ENCODE measurements at regions not wholly inside any gene's neighbourhood (a gene's known extent, or its start where the extent isn't known, plus 50 kb on each side); places are given as distances from the start of the nearest gene placed in this dataset.

DNA sequence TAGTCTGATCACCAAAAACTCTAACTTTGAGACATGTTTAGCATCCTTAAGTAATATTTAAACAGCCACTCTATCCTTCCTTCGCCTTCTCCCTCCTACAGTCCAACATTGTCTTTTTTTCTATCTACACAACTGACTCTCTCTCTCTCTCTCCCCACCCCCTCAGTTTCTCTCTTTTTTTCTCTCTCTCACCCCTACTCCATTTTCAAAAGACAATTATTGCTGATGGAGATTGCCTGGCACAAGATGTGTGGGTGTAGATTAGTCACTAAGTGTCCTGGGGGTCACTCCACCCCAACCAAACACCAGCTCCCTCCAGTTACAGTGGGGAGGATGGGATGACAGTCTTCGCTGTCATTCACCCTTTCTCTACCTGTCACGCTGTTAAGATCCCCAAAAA, 94.5 kb upstream of the NFIA start:
- DNase-seq (ENCODE audit: low read depth in 2 of 2), result no peak

GRCh38 chr1:60984062-60984799, 98.1 kb upstream of the NFIA start:
- peak; percentile 80 to 82 for DNase-seq (ENCODE audit: low read depth in 2 of 2)

DNA sequence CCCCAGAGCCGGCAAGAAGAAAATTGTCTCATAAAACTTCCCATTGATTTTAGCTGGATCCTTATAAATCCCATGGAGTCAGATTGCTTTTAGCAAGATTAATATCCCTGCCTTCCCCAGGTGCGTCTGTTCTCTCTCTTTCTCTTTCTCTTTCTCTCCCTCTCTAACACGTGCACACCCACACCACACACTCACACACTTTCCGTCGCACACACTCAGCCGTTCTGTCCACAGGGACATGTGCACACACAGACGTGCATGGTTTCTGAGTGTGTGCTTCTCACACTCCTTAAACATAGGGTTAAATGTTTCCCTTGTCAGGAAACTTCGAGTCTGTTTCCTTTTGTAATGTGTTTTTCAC, 98.7 kb upstream of the NFIA start:
- no peak for DNase-seq (ENCODE audit: low read depth in 2 of 2)

DNA sequence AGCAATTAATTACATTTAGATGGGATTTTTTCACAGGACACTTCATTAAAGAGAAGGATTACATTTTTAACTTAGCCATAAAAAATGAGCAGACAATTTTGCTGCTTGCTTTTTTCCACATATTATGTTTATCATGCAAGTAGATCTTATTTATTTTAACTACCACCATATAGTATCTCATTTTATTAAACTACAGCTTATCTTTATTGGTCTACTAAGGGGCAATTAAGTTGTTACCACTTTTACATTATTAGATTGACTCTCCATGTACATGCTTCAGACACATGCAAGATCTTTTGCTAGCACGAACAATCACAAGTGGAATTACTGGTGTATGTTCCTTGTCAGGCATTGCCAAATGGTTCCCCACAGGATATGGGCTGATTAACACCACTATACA, 99.8 kb upstream of the NFIA start:
- DNase-seq (ENCODE audit: low read depth in 2 of 2), result no peak

GRCh38 chr1:60981357-60981756, 101.0 kb upstream of the NFIA start:
- no peak for DNase-seq (ENCODE audit: low read depth in 2 of 2)

DNA sequence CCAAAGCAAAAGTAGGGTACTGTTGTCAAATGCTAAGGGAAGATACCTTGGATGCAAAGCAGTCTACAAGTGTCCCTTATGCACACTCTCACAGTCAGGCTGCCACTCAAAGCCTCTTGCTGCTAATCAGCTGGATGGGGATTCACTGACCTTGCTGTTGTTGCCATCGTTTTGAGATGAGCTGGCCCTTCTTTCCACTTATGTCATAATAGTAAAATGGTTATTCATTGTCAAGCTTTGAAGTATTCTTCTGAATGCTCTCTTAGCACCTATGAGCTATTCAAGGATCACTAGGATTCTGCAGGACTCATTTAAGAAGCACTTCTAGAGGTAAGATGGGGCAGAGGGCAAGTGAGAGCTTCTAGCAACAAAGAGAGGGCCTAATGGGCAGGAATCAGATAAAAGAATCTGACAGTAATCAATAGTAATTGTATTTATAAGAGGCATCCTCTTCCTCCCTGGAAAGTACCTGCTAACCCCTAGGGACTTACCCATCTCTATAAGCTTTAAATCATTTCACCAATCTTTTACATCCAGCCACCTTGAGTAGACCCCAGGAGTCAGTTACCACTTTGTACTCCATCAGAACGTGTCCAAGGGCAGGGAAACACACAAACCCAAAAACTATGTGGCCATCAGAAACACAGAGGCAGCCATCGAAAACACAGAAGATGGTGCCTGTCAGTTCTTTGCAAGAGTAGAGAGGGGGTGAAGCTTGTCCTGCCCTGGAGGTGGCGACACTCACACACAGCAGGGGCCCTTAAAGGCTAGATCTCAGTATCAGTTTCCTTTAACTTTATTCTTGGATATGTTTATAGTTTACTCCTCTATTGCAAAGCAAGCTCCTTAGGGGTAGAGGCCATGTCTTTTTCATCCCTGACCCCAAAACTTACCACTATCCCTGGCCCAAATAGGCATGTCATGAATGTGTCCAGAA, 103.7 kb upstream of the NFIA start:
- peak; percentile 33 to 60 for DNase-seq (ENCODE audit: low read depth in 2 of 2)

DNA sequence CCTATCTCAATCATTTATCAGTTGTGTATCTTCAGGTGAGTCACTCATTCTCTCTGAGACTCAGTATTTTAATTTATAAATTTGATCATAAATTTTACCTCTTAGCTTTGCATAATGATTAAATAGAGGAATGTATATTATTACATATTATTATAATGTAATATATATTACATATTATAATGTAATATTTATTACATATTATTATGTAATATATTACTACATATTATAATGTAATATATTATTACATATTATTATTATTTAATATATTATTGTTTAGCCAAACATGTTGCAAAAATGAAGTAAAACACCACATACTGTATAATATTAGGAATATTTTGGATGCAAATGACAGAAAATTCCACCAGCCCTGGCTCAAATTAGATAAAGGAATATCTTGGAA, 104.7 kb upstream of the NFIA start:
- no peak for DNase-seq (ENCODE audit: low read depth in 2 of 2)

DNA sequence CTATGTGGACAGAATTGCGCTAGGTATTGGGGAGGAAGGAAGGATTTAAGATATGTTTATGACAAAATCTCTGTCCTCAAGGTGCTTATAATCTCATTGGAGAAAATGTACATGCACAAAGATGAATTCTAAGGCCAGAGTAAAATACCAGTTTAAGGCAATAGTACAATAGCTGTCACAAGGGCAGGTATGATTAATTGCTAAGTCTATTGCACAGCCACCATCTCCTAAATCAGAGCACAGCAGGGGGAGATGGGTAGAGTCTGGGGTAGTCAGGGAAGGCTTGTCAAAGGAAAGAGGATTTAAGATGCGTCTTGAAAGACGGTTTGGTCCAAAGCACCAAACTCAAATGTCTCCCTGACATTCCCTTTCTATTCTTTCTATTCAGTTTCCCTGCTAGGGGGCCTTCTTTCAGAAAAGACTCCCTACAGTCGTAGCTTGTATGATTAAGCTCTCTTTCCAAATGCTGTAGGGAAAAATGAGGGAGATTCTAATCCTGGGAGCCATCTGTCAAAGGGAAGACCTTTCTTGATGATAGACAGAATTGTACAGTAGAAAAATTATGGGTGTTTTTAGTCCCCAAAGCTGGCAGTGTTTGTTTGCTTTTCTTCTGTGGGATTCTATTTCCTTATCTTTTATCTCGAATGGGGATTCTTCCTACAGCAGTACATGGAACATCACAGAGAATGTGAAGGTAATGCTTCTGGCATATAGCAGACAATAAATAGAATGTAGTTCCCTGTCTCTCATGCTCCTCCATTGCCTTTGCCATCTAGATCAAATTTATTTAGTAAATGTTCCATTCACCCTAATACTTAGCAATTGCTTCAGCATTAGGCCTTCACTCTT, 107.6 kb upstream of the NFIA start:
- no peak for DNase-seq (ENCODE audit: low read depth in 2 of 2)

DNA sequence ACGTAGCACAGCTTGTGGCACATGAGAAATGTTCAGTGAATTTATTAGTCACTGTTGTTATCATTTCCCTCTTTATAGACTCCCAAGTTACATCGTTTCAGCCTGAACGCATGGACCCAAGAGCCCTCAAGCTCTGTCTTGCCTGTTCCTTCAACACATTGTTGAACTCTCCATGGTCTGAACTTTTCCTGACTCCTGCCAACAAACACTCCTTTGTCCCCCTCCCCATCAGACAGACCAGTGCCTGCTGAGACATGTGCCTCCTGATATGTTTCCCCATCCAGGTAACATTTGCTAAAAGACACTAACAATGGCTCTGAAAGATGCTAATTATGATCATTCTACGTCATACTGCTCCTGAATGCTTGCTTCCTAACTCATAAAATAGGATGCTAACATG, 108.7 kb upstream of the NFIA start:
- no peak for DNase-seq (ENCODE audit: low read depth in 2 of 2)

DNA sequence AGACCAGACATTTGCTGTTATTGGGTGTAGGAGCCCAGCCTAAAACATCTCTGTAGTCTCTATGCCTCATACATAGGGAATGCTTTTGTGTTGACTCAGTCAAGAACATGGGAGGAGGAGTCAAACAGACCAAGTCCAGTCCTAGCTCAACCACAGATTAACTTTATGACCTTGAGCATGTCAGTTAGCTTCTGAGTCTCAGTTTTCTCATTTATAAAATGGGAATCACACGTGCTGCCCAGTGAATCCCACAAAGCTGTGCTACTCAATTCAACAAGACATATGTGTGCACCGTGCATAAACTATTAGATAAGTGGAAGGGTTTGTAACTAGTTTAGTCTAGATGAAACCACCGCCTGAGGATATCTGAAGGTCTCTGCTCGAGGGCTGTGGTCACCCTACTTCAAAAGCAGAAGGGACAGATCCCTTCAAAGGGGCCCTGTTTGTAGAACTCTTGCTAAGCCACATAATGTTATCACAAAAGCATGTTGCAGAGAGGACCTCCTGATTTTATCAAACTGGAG, 109.5 kb upstream of the NFIA start:
- DNase-seq (ENCODE audit: low read depth in 2 of 2), result no peak

DNA sequence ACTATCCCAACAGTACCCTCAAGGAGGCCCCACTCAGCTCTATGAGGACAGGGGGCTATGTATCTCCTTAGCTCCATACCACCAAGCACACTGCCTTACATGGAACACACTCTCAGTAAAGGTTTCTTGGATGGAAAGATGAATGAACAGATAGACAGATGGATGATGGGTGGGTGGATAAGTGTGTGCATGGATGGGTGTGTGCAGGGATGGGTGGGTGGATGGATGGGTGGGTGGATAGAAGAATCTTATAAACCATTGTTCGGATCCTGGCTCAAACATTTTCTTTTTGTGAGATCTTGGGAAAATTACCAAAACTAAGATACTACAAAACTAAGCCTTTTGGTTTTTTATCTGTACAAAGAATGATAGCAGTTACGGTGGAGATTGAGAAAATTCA, 111.0 kb upstream of the NFIA start:
- no peak for DNase-seq (ENCODE audit: low read depth in 2 of 2)

- DNase-seq (ENCODE audit: low read depth in 2 of 2), result peak; percentile 39 to 58
Observed at GRCh38 chr1:60969971-60970509, 112.3 kb upstream of the NFIA start.

DNA sequence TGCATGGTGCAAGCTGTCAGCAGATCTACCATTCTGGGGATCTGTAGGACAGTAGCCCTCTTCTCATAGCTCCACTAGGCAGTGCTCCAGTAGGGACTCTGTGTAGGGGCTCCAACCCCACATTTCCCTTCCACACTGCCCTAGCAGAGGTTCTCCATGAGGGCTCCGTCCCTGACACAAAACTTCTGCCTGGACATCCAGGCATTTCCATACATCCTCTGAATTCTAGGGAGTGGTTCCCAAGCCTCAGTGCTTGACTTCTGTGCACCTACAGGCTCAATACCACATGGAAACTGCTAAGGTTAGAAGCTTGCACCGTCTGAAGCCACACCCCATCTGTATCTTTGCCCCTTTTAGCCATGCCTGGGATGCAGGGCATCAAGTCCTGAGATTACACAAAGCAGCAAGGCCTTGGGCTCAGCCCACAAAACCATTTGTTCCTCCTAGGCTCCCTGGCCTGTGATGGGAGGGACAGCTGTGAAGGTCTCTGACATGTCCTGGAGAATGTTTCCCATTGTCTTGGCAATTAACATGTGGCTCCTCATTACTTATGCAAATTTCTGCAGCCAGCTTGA, 117.0 kb upstream of the NFIA start:
- DNase-seq (ENCODE audit: low read depth in 2 of 2), result no peak

GRCh38 chr1:60963167-60963940, 119.0 kb upstream of the NFIA start:
- peak; percentile 64 to 97 for DNase-seq (ENCODE audit: low read depth in 2 of 2)

- peak; percentile 83 to 97 for DNase-seq (ENCODE audit: low read depth in 2 of 2)
Observed at GRCh38 chr1:60960891-60961461, 121.4 kb upstream of the NFIA start.

- DNase-seq (ENCODE audit: low read depth in 2 of 2), result no peak
Observed at GRCh38 chr1:60959701-60960100, 122.7 kb upstream of the NFIA start.

- DNase-seq (ENCODE audit: low read depth in 2 of 2), result peak in 1 of 2 donors; percentile 65
Observed at GRCh38 chr1:60958001-60958400, 124.4 kb upstream of the NFIA start.

GRCh38 chr1:60956520-60956919, 125.8 kb upstream of the NFIA start:
- no peak for DNase-seq (ENCODE audit: low read depth in 2 of 2)

- peak; percentile 34 to 52 for DNase-seq (ENCODE audit: low read depth in 2 of 2)
Observed at GRCh38 chr1:60952612-60953111, 129.7 kb upstream of the NFIA start.

Data from dermis microvascular lymphatic vessel endothelial cell (primary cell).